ENCODE measurements at regions not wholly inside any gene's neighbourhood (a gene's known extent, or its start where the extent isn't known, plus 50 kb on each side); places are given as distances from the start of the nearest gene placed in this dataset.

DNA sequence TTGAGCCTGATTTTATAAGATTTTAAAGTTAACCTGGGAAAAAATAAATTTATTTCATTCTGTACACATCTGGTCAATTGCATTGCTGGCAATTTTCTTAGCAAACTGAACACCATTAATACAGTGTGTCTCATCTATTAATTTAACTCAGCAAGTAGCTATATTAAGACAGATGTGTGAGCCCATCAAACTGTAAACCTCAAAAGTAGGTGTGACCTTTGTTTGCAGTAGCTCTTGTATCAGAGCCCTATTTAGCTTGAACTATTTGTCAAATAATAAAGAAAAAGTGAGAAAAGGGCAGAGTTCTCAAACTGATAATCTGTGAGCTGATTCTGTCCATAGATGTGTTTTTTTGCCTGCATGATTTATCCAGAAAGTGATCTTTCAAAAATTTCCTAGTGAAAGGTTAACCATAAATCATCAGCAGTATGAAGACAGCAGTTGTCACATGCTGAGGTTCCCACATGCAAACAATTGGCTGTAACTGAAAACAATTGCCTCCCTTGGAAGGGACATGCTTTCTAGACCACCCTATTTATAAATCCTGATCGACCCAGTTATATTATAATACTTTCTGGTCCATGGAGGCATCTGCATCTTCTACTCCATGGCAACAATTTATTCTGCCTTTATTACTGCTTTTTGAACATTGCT is 646.5 kb downstream of the NSUN3 start (continued):
- TF ChIP-seq, protein P1, sequence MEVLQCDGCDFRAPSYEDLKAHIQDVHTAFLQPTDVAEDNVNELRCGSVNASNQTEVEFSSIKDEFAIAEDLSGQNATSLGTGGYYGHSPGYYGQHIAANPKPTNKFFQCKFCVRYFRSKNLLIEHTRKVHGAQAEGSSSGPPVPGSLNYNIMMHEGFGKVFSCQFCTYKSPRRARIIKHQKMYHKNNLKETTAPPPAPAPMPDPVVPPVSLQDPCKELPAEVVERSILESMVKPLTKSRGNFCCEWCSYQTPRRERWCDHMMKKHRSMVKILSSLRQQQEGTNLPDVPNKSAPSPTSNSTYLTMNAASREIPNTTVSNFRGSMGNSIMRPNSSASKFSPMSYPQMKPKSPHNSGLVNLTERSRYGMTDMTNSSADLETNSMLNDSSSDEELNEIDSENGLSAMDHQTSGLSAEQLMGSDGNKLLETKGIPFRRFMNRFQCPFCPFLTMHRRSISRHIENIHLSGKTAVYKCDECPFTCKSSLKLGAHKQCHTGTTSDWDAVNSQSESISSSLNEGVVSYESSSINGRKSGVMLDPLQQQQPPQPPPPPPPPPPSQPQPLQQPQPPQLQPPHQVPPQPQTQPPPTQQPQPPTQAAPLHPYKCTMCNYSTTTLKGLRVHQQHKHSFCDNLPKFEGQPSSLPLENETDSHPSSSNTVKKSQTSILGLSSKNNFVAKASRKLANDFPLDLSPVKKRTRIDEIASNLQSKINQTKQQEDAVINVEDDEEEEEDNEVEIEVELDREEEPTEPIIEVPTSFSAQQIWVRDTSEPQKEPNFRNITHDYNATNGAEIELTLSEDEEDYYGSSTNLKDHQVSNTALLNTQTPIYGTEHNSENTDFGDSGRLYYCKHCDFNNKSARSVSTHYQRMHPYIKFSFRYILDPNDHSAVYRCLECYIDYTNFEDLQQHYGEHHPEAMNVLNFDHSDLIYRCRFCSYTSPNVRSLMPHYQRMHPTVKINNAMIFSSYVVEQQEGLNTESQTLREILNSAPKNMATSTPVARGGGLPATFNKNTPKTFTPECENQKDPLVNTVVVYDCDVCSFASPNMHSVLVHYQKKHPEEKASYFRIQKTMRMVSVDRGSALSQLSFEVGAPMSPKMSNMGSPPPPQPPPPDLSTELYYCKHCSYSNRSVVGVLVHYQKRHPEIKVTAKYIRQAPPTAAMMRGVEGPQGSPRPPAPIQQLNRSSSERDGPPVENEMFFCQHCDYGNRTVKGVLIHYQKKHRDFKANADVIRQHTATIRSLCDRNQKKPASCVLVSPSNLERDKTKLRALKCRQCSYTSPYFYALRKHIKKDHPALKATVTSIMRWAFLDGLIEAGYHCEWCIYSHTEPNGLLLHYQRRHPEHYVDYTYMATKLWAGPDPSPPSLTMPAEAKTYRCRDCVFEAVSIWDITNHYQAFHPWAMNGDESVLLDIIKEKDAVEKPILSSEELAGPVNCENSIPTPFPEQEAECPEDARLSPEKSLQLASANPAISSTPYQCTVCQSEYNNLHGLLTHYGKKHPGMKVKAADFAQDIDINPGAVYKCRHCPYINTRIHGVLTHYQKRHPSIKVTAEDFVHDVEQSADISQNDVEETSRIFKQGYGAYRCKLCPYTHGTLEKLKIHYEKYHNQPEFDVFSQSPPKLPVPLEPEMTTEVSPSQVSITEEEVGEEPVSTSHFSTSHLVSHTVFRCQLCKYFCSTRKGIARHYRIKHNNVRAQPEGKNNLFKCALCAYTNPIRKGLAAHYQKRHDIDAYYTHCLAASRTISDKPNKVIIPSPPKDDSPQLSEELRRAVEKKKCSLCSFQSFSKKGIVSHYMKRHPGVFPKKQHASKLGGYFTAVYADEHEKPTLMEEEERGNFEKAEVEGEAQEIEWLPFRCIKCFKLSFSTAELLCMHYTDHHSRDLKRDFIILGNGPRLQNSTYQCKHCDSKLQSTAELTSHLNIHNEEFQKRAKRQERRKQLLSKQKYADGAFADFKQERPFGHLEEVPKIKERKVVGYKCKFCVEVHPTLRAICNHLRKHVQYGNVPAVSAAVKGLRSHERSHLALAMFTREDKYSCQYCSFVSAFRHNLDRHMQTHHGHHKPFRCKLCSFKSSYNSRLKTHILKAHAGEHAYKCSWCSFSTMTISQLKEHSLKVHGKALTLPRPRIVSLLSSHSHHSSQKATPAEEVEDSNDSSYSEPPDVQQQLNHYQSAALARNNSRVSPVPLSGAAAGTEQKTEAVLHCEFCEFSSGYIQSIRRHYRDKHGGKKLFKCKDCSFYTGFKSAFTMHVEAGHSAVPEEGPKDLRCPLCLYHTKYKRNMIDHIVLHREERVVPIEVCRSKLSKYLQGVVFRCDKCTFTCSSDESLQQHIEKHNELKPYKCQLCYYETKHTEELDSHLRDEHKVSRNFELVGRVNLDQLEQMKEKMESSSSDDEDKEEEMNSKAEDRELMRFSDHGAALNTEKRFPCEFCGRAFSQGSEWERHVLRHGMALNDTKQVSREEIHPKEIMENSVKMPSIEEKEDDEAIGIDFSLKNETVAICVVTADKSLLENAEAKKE (CRISPR knock-in tag; IDR thresholded peaks at IDR 0.05) = no peak
- TF ChIP-seq NANOG (IDR thresholded peaks at IDR 0.05; ENCODE audit: borderline replicate concordance) = no peak
- no peak for TF ChIP-seq JUNB (IDR thresholded peaks at IDR 0.05; ENCODE audit: unreplicated experiment)
- TF ChIP-seq, protein P2, sequence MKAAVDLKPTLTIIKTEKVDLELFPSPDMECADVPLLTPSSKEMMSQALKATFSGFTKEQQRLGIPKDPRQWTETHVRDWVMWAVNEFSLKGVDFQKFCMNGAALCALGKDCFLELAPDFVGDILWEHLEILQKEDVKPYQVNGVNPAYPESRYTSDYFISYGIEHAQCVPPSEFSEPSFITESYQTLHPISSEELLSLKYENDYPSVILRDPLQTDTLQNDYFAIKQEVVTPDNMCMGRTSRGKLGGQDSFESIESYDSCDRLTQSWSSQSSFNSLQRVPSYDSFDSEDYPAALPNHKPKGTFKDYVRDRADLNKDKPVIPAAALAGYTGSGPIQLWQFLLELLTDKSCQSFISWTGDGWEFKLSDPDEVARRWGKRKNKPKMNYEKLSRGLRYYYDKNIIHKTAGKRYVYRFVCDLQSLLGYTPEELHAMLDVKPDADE (IDR thresholded peaks at IDR 0.05) = no peak
- TF ChIP-seq ZNF331 (CRISPR knock-in tag; IDR thresholded peaks at IDR 0.05; ENCODE audit: low read depth) = no peak
- TF ChIP-seq EZH2 (IDR thresholded peaks at IDR 0.05; ENCODE audit: low read depth, unreplicated experiment) = no peak
- TF ChIP-seq EZH2phosphoT487 (IDR thresholded peaks at IDR 0.05; ENCODE audit: unreplicated experiment) = no peak

DNA sequence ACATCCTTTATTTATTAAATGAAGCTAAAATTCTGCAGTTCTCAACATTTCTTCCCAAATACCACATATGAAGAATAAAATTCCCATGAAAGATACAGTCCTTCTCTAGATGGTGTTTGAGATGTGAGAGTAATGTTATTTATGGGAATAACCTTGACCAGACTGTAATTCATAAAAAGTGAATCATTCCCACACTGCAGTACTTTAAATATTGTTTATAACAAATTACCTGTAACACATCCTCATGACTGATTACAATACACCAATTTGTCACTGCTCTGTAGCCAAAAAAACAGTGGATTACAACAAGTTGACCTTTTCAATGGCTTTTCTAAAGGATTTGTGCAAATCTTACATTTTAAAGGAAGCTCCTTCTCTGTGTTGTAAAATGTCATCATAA is 651.3 kb downstream of the NSUN3 start:
- no peak overlapping the region for H3K4me3 Mint-ChIP-seq
- no peaks in the 10 kb centered on the region for H3K4me1 Mint-ChIP-seq
- no peaks in the 10 kb centered on the region for H3K9me3 Mint-ChIP-seq
- no peak for ATAC-seq
- Histone ChIP-seq H3K79me2 (replicated peaks; ENCODE audit: insufficient read depth) (no peaks in the 10 kb centered on the region), H4K20me1 (replicated peaks; ENCODE audit: insufficient read depth) (no peaks in the 10 kb centered on the region), H3K9me2 (ENCODE audit: insufficient read depth) (no peaks in the 10 kb centered on the region), H3K4me3 (no peak overlapping the region), H3K27me3 (ENCODE audit: insufficient read depth) (no peaks in the 10 kb centered on the region), H3K4me2 (no peak overlapping the region), H3F3A (replicated peaks; ENCODE audit: low read depth) (no peaks in the 10 kb centered on the region), H3K27ac (ENCODE audit: low read depth) (no peak overlapping the region), H3K4me1 (ENCODE audit: insufficient read depth) (no peaks in the 10 kb centered on the region), H3K36me3 (ENCODE audit: insufficient read depth) (no peaks in the 10 kb centered on the region), H2AFZ (no peak overlapping the region)
- H3K36me3 Mint-ChIP-seq (ENCODE audit: low read depth) = no peaks in the 10 kb centered on the region
- H3K27ac Mint-ChIP-seq = no peak overlapping the region
- no peak for DNase-seq (ENCODE audit: low spot score)
- H3K27me3 Mint-ChIP-seq (ENCODE audit: insufficient read depth, low read depth, poor library complexity) = peaks cover 1% of the 10 kb centered on the region
- no peak for TF ChIP-seq ZNF114 (CRISPR knock-in tag; IDR thresholded peaks at IDR 0.05)
- TF ChIP-seq, protein P2 (IDR thresholded peaks at IDR 0.05) = no peak

Data from GM23338 (cell line).